HEK293T (cell line): ENCODE measurements at regions not wholly inside any gene's neighbourhood (a gene's known extent, or its start where the extent isn't known, plus 50 kb on each side); places are given as distances from the start of the nearest gene placed in this dataset.

Source experiments
- CTBP1 ChIP-seq: fragments of 450-650 bp; IDR thresholded peaks from 2 replicates; pipeline ENCODE4 v1.6.1; 2016; ENCODE audit warnings: borderline replicate concordance
- ELF4 ChIP-seq: fragments of 450-650 bp; IDR thresholded peaks from 2 replicates; pipeline ENCODE4 v1.6.1; 2017; ENCODE audit warnings: antibody characterized with exemption
- FOXA1 ChIP-seq: fragments of 450-650 bp; IDR thresholded peaks from 2 replicates; pipeline ENCODE4 v1.6.1; 2016; ENCODE audit warnings: mild to moderate bottlenecking
- FOXK2 ChIP-seq: fragments of 450-650 bp; IDR thresholded peaks from 2 replicates; pipeline ENCODE4 v1.6.1; 2016; ENCODE audit warnings: mild to moderate bottlenecking
- SP1 ChIP-seq: fragments of 450-650 bp; IDR thresholded peaks from 2 replicates; pipeline ENCODE4 v1.6.1; 2017
- TARDBP ChIP-seq: fragments of 450-650 bp; IDR thresholded peaks from 2 replicates; pipeline ENCODE4 v1.6.1; 2016

DNA sequence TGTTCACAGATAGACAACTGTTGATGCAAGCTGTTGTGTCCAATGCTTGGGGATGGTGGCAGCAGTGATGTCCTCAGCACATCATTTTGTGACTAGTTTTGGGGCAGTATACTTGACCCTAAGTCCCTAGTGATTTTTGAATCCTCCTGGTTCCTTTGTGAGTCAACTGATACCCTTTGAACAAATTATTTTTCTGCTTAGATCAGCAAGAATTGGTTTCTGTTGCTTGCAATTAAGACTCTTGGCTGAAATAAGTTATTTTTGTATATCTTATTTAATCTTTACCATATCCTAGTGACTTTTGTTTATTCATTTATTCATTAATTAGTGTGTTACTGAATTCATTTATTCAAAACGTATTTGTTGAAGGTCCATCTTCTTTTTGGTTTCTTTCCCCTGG lies 392.0 kb upstream of the SGCD start:
- TF ChIP-seq FOXA1: no peak
- no peak for TF ChIP-seq ELF4
- no peak for TF ChIP-seq TARDBP
- TF ChIP-seq CTBP1: no peak
- TF ChIP-seq SP1: no peak
- TF ChIP-seq FOXK2: no peak
